ENCODE measurements at regions not wholly inside any gene's neighbourhood (a gene's known extent, or its start where the extent isn't known, plus 50 kb on each side); places are given as distances from the start of the nearest gene placed in this dataset.

- no peak for DNase-seq
Measured at GRCh38 chr20:50286609-50287008, 96.0 kb downstream of the CEBPB start.

- no peak for DNase-seq
Measured at GRCh38 chr20:50287512-50287911, 96.9 kb downstream of the CEBPB start.

GRCh38 chr20:50288128-50288623, 97.5 kb downstream of the CEBPB start:
- DNase-seq = no peak

GRCh38 chr20:50289581-50289980, 99.0 kb downstream of the CEBPB start:
- no peak for DNase-seq

GRCh38 chr20:50290112-50290511, 99.5 kb downstream of the CEBPB start:
- DNase-seq = no peak

GRCh38 chr20:50290808-50291207, 100.2 kb downstream of the CEBPB start:
- no peak for DNase-seq

GRCh38 chr20:50291254-50292078, 100.8 kb downstream of the CEBPB start:
- DNase-seq = no peak

- no peak for DNase-seq
Measured at GRCh38 chr20:50292079-50292590, 101.5 kb downstream of the CEBPB start.

GRCh38 chr20:50292591-50293283, 102.1 kb downstream of the CEBPB start:
- DNase-seq = no peak

GRCh38 chr20:50293284-50294139, 102.9 kb downstream of the CEBPB start:
- no peak for DNase-seq

- no peak for DNase-seq
Measured at GRCh38 chr20:50294164-50295088, 103.8 kb downstream of the CEBPB start.

- no peak for DNase-seq
Measured at GRCh38 chr20:50295345-50295744, 104.7 kb downstream of the CEBPB start.

GRCh38 chr20:50295762-50296449, 105.3 kb downstream of the CEBPB start:
- DNase-seq = peak; percentile 93

GRCh38 chr20:50296450-50297375, 106.1 kb downstream of the CEBPB start:
- no peak for DNase-seq

GRCh38 chr20:50297498-50298376, 107.1 kb downstream of the CEBPB start:
- DNase-seq = no peak

GRCh38 chr20:50298554-50299324, 108.1 kb downstream of the CEBPB start:
- DNase-seq = no peak

GRCh38 chr20:50299325-50299629, 108.6 kb downstream of the CEBPB start:
- no peak for DNase-seq

GRCh38 chr20:50301165-50301564, 110.5 kb downstream of the CEBPB start:
- DNase-seq = no peak
